Kidney glomerular epithelial cell (primary cell): ENCODE measurements at regions not wholly inside any gene's neighbourhood (a gene's known extent, or its start where the extent isn't known, plus 50 kb on each side); places are given as distances from the start of the nearest gene placed in this dataset.
"Not testable (repeated sequence)": the region's sequence is repeated elsewhere in the genome, so short reads cannot be mapped to it uniquely, and the experiment has no call there.

Experiments used
- DNase-seq: peaks from one replicate; lab custom pipeline; 2025; lab: John Stamatoyannopoulos, UW

DNA sequence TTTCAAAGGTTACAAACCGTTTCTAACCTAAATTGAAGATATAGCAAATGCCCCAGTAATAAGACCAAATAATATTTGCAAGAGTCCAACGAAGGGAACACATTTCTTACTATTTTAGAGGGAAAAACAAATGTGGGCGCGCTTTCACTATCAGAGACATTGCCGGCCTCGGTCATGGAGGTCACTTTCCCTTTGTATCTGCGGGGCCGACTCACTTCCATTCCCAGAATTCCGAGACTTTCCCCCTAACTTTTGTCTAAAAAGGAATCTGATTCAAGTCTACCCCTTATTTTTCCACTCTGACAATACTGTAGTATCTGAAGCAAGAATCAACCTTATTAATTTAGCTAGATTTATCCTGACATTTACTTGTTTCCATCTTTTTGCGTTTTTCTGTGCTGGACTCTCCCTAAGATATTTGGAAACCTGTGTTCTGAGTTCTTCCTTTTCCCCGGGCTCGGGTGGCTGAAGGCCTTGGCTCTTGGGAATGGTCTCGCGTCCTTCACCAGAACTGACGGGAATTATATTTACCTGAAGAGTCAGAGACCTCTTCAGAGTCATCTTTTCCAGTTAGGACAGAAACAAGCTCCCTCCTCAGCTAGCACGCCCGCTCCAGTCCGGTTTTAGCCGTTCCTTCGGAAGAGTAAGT, 71.8 kb upstream of the ZNF184 start:
- peak; percentile 41 for DNase-seq

- not testable (repeated sequence) for DNase-seq
Measured at GRCh38 chr6:27544135-27544534, 71.2 kb upstream of the ZNF184 start.

- no peak for DNase-seq
Measured at GRCh38 chr6:27542485-27542884, 69.6 kb upstream of the ZNF184 start.

DNA sequence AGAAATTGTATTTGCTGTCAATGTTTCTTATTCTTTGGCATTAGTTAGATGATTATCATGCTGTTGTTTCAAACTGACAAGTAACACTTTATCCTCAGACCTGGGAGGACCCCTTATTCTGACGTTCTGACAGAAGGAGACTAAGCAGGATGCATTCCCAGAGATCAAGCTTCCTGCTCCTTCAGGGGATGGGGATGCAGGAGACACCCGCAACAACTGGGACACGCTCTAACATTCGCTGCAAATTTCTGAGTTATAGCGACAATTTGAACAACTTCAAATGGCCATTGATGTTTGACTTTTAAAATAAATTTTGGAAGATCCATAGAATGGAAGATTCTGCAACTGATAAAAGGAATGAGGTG, 69.0 kb upstream of the ZNF184 start:
- DNase-seq: no peak

DNA sequence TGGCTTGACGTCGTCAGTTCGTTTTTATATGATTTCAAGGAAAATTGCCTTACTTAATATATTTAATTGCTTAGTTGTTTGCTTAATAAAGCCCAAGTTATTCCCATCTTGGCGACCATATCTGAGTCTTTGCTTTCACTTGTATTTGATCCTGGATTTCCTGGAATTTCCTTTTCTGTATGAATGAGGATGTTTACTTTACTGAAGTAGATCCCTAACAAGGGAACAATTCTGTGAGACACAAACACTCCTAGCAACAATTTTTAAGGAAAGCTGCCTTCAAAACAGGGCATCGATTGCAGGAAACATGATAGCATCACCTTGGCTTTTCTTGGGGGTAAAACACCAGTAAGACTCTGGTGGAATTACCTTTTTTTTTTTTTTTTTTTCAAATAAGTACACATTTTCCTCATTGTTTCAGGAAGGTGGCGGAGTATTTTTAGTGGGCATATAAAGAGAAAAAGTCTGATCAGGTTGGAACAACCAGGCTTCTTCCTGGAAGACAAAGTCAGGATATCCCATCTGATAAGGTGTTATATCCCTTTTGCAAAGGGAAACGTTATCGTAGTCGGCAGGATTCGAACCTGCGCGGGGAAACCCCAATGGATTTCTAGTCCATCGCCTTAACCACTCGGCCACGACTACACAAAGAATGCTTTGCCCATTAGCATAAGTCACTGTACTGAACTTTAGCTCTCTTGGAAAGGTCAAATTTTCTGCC, 68.5 kb upstream of the ZNF184 start:
- DNase-seq: no peak

- DNase-seq: no peak
Measured at GRCh38 chr6:27539551-27539950, 66.6 kb upstream of the ZNF184 start.

DNA sequence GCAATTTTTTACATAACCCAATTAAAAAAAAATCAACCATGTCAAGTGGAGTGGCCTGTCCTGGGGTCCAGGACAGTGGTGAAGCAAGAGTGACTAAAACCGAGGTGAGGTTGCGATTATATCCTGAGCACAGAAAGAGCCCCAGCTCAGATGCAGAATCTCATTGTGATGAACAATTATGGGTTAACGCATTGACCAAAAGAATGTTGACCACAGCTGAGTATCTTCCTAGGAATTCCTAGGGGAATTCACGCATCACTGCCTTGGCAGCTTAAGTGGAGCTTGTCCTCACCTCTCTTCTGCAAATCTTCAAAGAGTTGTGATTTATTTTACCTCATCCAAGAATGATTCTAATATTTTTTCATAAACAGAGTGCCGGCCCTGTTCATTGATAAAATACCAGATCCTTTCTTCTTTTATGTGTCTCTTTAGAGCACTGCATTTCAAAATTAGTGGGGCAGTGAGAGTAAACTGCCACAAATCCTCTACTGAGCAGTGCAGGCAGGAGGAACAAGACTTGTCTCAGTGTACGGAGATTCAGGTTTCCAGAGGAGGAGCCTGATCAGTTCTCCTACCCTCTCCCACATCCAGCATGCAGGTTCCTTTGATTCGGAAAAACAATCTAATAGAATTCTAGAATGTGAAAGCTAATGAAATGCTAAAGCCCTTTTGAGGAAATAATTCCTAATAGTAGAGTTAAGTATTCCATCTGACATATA, 60.1 kb upstream of the ZNF184 start:
- DNase-seq: peak; percentile 91

DNA sequence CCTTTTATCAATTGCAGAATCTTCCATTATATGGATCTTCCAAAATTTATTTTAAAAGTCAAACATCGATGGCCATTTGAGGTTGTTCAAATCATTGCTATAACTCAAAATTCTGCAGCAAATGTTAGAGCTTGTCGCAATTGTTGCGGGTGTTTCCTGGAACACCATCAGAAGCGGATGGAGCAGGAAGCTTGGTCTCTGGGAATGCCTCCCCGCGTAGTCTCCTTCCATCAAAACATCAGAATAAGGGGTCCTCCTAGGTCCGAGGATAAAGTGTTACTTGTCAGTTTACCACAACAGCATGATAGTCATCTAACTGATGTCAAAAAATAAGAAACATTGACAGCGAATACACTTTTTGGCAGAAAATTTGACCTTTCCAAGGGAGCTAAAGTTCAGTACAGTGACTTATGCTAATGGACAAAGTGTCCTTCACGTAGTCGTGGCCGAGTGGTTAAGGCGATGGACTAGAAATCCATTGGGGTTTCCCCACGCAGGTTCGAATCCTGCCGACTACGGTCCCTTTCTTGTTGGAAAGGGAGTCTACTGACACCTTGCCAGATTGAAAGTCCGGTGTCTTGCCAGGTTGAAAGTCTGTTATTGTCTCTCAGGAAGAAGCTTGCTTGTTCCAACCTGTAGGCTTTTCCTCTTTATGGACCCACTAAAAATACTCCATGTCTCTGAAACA, 59.0 kb upstream of the ZNF184 start:
- DNase-seq: no peak

DNA sequence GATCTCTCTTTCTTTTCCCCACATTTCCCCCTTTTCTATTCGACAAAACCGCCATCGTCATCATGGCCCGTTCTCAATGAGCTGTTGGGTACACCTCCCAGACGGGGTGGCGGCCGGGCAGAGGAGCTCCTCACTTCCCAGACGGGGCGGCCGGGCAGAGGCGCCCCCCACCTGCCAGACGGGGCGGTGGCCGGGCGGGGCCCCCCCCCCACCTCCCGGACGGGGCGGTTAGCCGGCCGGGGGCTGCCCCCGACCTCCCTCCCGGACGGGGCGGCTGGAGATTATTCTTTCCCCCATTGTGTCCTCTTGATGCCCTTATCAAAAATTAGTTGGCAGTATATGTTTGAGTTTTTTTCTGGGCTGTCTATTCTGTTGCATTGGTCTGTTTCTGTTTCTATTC, 56.9 kb upstream of the ZNF184 start:
- DNase-seq: not testable (repeated sequence)

DNA sequence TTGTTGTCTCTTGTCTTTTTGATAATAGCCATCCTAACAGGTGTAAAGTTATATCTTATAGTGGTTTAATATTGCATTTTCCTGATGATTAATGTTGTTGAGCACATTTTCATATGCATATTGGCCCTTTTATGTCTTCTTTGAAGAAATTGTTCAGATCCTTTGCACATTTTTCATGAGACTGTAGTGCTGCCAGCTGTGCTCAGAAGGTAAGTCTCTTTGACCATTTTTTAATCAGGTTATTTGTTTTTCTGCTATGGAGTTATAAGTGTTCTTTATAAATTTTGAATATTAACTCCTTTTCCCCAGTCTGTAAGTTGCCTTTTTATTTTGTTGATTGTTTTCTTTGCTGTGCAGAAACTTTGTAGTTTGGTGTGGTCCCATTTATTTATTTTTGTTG, 55.8 kb upstream of the ZNF184 start:
- DNase-seq: no peak
